ENCODE measurements at regions not wholly inside any gene's neighbourhood (a gene's known extent, or its start where the extent isn't known, plus 50 kb on each side); places are given as distances from the start of the nearest gene placed in this dataset.
"Not testable (repeated sequence)": the region's sequence is repeated elsewhere in the genome, so short reads cannot be mapped to it uniquely, and the experiment has no call there.

- no peak for DNase-seq (ENCODE audit: low spot score)
Observed at GRCh38 chr2:101610750-101611315, 86.7 kb upstream of the MAP4K4 start.

- DNase-seq (ENCODE audit: low spot score): no peak
Observed at GRCh38 chr2:101609433-101609832, 88.1 kb upstream of the MAP4K4 start.

- DNase-seq (ENCODE audit: low spot score): no peak
Observed at GRCh38 chr2:101608408-101609310, 88.8 kb upstream of the MAP4K4 start.

- DNase-seq (ENCODE audit: low spot score): peak; percentile 80
Observed at GRCh38 chr2:101597347-101597944, 100.1 kb upstream of the MAP4K4 start.

- DNase-seq (ENCODE audit: low spot score): no peak
Observed at GRCh38 chr2:101596333-101596732, 101.2 kb upstream of the MAP4K4 start.

- no peak for DNase-seq (ENCODE audit: low spot score)
Observed at GRCh38 chr2:101587251-101587650, 110.3 kb upstream of the MAP4K4 start.

- DNase-seq (ENCODE audit: low spot score): no peak
Observed at GRCh38 chr2:101583861-101584260, 108.9 kb upstream of the RFX8 start.

GRCh38 chr2:101581675-101582299, 106.9 kb upstream of the RFX8 start:
- no peak for DNase-seq (ENCODE audit: low spot score)

- DNase-seq (ENCODE audit: low spot score): peak; percentile 39
Observed at GRCh38 chr2:101580528-101580927, 105.6 kb upstream of the RFX8 start.

GRCh38 chr2:101578671-101579070, 103.8 kb upstream of the RFX8 start:
- no peak for DNase-seq (ENCODE audit: low spot score)

- DNase-seq (ENCODE audit: low spot score): not testable (repeated sequence)
Observed at GRCh38 chr2:101578135-101578534, 103.2 kb upstream of the RFX8 start.

GRCh38 chr2:101577173-101577572, 102.3 kb upstream of the RFX8 start:
- no peak for DNase-seq (ENCODE audit: low spot score)

- no peak for DNase-seq (ENCODE audit: low spot score)
Observed at GRCh38 chr2:101574622-101575021, 99.7 kb upstream of the RFX8 start.

GRCh38 chr2:101571951-101572350, 97.0 kb upstream of the RFX8 start:
- no peak for DNase-seq (ENCODE audit: low spot score)

GRCh38 chr2:101569886-101570520, 95.1 kb upstream of the RFX8 start:
- no peak for DNase-seq (ENCODE audit: low spot score)

- no peak for DNase-seq (ENCODE audit: low spot score)
Observed at GRCh38 chr2:101568969-101569368, 94.1 kb upstream of the RFX8 start.

- DNase-seq (ENCODE audit: low spot score): no peak
Observed at GRCh38 chr2:101566632-101567228, 91.8 kb upstream of the RFX8 start.

- no peak for DNase-seq (ENCODE audit: low spot score)
Observed at GRCh38 chr2:101563849-101564248, 88.9 kb upstream of the RFX8 start.

- DNase-seq (ENCODE audit: low spot score): no peak
Observed at GRCh38 chr2:101560780-101561315, 85.9 kb upstream of the RFX8 start.

- no peak for DNase-seq (ENCODE audit: low spot score)
Observed at GRCh38 chr2:101559551-101559950, 84.6 kb upstream of the RFX8 start.

- DNase-seq (ENCODE audit: low spot score): no peak
Observed at GRCh38 chr2:101558740-101559525, 84.0 kb upstream of the RFX8 start.

Data from cerebellar cortex (tissue), 1 donor.